HG02759 (cell line): ENCODE measurements at regions not wholly inside any gene's neighbourhood (a gene's known extent, or its start where the extent isn't known, plus 50 kb on each side); places are given as distances from the start of the nearest gene placed in this dataset.

Experiments
- ATAC-seq: cut with Tn5 transposase; IDR thresholded peaks from one replicate; pipeline ENCODE4 v1.9.1; 2021; ENCODE audit warnings: mild to moderate bottlenecking, moderate library complexity; ENCODE audit not compliant: unreplicated experiment

- no peak for ATAC-seq
These were observed 287.3 kb upstream of the SP4 start for GRCh38 chr7:21140622-21141021.

GRCh38 chr7:21141476-21141875, 286.4 kb upstream of the SP4 start:
- no peak for ATAC-seq

- ATAC-seq: no peak
These were observed 285.8 kb upstream of the SP4 start for GRCh38 chr7:21142081-21142480.

- ATAC-seq: no peak
These were observed 281.1 kb upstream of the SP4 start for GRCh38 chr7:21146642-21147423.

GRCh38 chr7:21149809-21150208, 278.1 kb upstream of the SP4 start:
- no peak for ATAC-seq

GRCh38 chr7:21154614-21155013, 273.3 kb upstream of the SP4 start:
- ATAC-seq: no peak

GRCh38 chr7:21159506-21159905, 268.4 kb upstream of the SP4 start:
- ATAC-seq: no peak

GRCh38 chr7:21160401-21160800, 267.5 kb upstream of the SP4 start:
- no peak for ATAC-seq

GRCh38 chr7:21167942-21168341, 259.9 kb upstream of the SP4 start:
- no peak for ATAC-seq

- no peak for ATAC-seq
These were observed 258.0 kb upstream of the SP4 start for GRCh38 chr7:21169667-21170580.

- no peak for ATAC-seq
These were observed 255.1 kb upstream of the SP4 start for GRCh38 chr7:21172800-21173199.

- no peak for ATAC-seq
These were observed 254.4 kb upstream of the SP4 start for GRCh38 chr7:21173436-21173835.

- ATAC-seq: no peak
These were observed 252.2 kb upstream of the SP4 start for GRCh38 chr7:21175714-21176113.

- no peak for ATAC-seq
These were observed 242.8 kb upstream of the SP4 start for GRCh38 chr7:21184942-21185652.

- no peak for ATAC-seq
These were observed 242.1 kb upstream of the SP4 start for GRCh38 chr7:21185653-21186265.

- no peak for ATAC-seq
These were observed 236.4 kb upstream of the SP4 start for GRCh38 chr7:21191321-21192073.

GRCh38 chr7:21192657-21193056, 235.2 kb upstream of the SP4 start:
- no peak for ATAC-seq

- ATAC-seq: no peak
These were observed 234.0 kb upstream of the SP4 start for GRCh38 chr7:21193895-21194294.

- ATAC-seq: no peak
These were observed 232.9 kb upstream of the SP4 start for GRCh38 chr7:21194936-21195335.

- no peak for ATAC-seq
These were observed 229.0 kb upstream of the SP4 start for GRCh38 chr7:21198921-21199320.
